HG03342 (cell line): ENCODE measurements at regions not wholly inside any gene's neighbourhood (a gene's known extent, or its start where the extent isn't known, plus 50 kb on each side); places are given as distances from the start of the nearest gene placed in this dataset.

Source experiments
- ATAC-seq: cut with Tn5 transposase; IDR thresholded peaks from one replicate; pipeline ENCODE4 v1.9.1; 2021; ENCODE audit warnings: mild to moderate bottlenecking, moderate library complexity; ENCODE audit not compliant: unreplicated experiment

DNA sequence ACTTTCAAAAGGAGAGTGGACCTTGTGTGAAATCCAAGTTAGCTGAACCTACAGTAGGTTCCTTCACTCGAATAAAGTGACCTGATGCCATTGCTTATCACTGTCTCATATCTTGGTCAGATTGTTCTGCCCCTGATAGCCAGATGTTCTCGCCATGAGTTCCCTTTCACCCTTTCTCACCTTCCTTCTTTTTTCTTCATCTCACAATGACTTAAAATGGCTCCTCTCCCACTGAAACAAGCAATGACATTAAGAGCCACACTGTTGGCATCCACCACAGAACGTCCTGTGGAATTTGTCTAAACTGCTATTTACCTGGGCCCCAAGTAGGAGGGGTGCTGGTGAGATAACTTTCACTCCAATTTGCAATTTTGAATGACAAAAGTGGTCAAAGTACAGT lies 227.6 kb upstream of the PPP1R2C start:
- no peak for ATAC-seq

DNA sequence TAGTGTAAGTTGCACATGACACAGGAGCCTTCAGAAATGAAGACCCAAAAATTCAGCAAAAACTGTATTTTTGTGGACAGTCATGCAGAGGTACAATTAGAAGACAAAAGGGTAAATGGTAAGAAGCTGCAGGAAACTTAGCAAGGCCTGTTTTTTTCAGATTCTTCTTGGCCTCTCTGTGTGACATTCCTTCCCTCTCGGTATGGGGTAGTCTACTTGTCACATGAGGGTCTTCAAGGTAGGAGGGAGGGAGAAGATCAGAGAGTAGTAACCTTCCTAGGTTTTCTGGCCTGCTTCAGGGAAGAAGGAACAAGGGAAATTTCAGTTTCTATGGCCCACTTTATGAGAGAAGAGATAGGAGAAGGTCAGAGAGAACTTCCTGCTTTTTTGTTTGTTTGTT lies 230.4 kb upstream of the PPP1R2C start:
- no peak for ATAC-seq

DNA sequence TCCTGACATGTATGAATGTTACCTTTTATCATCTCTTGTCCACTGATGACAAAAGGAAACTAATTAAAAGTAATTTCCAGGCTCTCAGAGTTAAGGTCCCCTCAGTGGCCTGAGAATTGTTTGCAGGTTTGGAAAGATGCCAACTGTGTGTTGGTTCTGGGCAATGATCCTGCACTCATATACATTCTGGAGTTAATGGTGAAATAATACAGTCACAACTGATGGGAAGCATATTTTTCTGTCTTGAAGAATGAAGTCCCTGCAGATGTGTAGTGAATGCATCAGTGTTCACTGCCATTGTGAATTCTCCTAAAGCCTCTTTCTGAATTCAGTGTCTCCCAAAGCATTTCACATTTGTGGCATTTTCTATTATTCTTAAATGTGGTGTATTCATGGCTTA lies 238.1 kb upstream of the PPP1R2C start:
- no peak for ATAC-seq

DNA sequence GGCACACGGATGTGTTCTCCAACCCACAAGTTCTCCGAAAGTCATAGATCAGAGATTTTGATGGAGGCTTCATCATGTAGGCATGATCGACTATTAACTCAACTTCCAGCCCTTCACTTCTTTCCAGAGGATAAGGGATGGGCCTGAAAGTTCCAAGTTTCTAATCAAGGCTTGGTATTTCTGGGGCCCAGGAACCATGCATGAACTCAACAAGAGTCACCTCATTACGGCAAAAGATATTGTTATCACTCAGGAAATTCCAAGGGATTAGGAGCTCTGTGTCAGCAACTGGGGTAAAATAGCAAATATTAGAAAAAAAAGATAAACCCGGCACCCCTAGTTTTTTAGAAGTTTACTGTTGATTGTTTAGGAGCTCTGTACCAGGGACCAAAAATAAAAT lies 240.1 kb upstream of the PPP1R2C start:
- no peak for ATAC-seq

DNA sequence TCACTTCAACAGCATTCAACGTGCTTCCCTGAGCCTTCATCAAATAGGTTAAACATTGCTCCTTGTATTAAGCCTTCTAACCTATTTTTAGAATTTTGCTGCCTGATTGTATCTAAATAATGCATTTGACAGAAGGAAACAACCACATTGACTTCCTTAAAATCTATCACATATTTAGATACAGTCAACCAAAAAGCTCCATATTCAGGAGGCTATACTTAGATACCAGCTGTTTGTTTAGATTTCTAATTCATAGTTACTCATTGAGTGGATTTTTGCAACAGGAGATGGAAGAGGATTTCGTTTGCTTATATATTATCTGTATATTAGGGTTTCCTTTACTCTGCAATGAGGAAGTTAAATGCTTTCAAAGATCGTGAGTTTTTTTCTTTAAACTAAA lies 241.1 kb upstream of the PPP1R2C start:
- no peak for ATAC-seq

DNA sequence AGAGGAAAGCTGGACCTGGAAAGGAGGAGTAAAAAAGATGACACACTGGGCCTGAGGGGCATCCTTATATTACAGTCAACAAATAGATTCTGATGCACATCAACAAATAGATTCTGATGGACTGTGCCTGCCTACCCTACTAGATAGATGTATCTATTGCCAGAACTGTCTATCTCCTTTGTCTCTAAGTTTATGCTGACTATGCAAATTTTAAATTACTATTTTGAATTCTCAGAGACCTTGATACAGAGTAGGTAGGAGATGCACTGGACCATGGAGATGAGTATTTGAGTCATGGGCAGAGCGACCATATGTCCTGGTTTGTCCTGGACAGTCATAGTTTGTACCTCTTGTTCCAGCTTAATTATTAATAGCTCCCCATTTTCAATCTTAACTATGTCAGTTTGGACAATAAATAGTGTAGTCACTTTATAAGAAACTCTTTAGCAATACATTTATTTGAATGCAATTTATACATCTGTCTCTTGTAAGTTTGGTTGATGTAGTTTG lies 247.9 kb upstream of the PPP1R2C start:
- no peak for ATAC-seq

DNA sequence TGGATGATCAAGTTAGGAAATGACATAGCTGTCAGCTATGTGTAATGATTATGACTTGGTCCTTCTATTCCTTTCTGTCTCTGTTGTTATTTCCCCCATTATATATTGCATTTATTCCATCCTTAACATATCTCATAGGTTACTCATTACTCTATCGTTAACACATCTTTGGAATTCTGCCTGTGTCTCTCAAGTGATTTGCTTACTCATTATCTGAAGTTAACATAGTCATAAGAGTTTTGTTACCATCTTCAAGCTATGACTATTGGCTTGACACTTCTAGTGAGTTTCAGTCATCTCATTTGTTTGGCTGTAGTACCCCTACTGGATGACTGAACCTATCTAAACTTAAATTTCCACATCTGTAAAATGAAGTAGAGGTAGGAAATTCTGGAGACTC lies 286.1 kb upstream of the PPP1R2C start:
- ATAC-seq: no peak

DNA sequence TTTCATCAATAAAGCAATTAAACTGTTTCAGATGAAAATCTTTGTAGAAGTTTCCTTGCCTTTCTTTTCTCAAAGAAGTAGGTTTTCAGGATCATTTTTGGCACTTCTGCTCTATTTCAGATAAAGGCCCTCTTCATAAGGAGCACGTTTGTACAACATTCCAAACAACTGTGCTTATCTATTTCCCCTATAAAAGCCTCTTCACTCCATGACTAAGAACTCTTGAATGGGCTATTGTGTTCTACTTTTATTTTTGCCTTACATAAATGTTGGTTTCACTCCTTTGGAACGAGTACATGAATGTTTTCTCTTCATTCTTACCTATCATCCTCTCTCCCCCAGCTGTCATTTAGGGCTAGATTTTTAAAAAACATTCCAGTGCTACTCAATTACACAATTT lies 288.0 kb upstream of the PPP1R2C start:
- no peak for ATAC-seq

DNA sequence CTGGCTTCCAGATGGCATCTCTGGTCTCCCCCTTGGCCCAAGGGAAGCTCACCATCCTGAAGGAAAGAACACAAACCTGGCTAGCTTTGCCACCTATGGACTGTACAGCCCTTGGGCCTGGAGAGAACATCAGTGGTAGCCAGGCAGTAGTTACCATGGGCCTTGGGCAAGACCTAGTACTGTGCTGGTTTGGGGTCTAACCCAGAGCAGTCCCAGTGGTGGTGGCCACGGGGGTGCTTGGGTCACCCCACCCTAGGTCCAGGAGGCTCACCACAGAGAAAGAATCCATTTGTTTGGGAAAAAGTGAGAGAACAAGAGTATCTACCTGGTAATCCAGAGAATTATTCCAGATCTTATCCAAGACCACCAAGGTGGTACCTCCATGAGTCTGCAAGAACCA lies 290.7 kb upstream of the PPP1R2C start:
- ATAC-seq: no peak

DNA sequence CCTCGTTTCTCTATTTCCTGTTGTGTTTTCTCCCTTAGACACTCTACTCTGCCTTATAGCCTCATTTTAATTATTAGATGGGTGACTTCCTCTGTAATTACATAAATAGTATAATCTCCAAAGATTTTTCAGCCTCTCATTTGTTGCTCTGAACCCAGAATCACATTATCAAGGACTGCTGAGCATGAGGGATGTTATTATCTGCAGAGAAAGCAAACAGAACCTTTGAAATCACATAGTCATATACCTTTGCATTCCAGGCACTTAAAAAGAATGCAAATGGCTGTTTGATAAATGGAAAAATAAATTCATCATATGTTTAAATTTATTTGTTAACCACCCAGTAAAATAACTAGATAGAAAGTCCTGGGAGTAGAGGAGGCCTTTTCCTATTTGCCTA lies 305.1 kb upstream of the PPP1R2C start:
- ATAC-seq: no peak

DNA sequence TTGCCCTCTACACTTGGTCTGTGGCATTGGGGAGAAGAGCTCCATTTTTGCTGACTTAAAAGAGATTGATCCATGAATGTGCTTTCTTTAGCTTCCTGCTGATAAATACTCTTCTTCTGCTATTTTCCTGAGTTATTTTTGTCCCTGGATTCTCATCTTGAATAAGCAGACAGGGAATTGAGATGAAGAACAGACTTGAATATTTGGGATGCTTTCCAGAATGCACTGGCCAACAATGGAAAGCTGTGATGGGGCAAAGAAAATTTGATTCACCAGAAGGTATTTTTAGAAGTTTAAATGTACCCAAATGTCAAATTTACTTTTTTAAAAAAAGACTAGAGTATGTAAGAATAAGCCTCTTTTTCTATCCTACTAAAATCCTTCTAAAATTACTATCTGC lies 309.9 kb upstream of the PPP1R2C start:
- no peak for ATAC-seq

DNA sequence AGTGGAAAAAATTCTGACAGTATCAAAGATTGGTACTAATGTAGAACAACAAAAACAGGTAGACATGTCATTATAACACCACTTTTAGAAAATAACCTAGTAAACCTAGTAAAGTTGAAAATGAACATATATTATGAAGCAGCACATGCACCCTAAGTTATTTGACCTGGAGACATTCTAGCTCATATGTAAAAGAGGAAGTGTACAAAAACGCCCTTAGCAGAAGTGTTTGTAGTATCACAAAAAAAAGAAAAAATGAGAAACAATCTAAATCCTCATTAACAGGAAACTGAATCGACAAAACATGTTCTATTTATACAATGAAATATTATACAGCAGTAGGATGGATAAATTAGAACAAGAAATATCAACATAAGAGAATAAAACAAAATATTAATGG lies 318.9 kb upstream of the PPP1R2C start:
- no peak for ATAC-seq

DNA sequence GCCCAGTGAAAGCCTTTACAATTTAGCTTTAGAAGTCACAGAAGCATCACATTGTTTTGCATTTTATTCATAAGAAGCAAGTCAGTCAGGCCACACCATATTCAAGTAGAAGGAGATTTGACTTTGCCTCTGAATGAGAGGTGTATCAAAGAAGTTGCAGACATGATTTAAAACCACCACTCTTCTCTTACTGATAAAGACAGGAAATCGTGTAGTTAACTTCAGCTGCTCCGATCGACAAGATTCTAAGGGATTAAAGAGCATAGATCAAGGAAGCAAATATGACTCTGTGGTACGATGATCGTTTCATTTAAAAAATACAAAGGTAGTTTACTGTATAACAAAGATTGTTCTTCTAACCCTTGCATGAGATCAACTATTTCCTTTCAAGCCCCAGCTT lies 328.0 kb upstream of the PPP1R2C start:
- no peak for ATAC-seq

DNA sequence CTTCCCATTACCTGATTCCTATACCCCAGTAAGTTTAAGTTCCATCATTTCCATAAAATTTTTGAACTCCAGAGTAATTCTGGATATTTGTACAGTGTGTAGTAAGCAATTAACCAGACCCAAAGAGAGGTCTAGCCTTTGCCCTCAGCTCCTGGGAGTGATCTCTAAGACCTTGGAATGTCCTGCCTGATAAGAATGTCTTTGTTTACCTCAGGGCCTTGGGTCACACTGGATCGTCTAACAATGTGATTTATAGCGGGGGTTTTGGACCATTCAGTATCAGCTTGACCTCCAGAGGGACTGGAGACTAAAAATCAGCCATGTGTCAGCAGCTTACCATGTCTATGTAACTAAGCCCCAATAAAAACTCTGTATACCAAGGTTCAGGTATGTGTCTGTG lies 330.9 kb upstream of the PPP1R2C start:
- no peak for ATAC-seq

DNA sequence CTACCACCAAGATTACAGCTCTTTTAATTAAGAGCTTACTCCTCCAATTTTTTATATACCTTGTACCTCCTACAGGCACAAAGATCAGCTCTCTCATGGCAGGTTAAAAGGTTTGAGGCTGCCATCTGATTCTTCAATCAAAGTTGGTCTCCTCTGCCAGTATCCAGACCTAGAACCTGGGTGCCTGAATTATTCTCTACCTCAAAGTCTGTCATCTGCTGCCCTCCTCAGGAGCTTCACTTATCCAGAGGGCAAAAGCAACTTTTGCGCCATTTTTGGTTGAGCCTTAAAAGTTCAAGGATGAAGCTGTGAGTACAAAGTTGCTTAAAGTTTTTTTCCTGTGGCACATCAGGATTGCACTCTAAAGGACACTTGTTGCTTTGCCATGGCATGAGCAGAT lies 343.7 kb upstream of the PPP1R2C start:
- no peak for ATAC-seq

DNA sequence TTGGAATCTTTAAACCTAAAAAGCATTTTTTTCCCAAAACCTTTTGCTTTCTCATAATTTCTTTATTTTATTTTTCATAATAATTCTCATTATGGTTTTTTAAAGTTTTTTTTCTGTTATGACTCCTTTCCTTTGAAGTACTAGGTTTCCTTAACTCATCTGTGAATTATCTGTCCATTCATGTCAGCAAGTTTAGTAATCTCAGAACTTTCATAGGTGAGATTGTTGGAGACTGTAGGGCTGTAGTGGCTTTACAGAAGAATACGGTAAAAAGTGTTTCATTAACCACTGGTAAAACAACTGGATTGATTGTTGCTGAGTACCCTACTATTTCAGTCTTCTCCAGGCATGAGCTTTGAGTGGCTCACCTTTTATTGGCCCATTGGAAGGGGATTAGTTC lies 361.7 kb upstream of the PPP1R2C start:
- no peak for ATAC-seq

DNA sequence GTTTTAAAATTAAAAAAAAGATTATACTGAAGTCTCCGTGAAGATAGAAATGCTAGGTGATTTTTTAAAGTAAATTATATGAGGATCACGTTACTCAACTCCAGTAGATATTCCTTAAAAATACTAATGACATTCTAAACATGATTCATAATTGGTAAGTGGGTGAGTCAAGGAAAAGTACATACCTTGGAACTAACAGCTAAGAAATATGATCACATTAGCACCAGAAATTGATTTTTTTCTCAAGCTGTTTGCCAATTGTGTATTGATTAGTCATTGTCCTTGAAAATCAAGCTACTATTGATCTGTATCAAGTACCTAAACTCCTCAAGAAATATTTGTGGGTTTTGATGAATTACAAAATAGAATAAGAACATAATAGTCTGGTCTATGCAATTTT lies 362.6 kb upstream of the PPP1R2C start:
- no peak for ATAC-seq

DNA sequence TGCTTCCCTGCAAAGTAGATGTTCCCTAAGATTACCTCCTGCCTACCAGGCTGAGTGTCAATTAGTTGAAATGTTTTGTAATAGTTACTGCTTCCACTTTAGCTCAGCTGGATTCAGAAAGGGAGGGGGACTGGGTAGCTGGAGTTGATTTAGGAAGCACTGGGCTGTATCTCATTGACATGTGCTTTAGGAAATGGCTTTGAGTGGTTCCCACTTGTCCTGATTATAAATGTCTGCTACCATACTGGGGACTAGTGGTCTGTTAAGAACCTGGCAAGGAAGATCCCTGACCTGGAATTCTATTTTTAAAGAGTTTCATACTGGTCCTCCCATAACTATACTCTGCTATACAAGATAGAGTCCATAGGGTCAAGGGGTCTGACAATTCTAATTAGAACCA lies 363.9 kb upstream of the PPP1R2C start:
- no peak for ATAC-seq

DNA sequence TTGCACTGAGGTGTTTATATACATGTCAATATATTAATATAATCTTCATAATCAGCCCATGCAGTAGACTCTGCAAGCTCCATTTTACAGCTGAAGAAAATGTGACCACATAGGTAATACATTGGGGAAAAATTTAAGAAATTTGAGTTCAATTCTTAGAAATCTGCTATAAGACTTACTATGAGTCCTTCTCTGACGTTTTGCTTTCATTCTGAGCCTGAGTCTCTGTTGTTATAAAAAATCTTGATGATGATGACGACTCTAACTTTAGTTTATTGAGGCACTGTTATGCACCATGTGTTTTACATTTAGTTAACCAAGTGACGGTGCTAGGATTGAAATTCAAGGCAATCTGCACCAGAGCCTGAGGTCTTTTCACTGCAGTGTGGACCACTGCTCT lies 370.3 kb upstream of the PPP1R2C start:
- no peak for ATAC-seq

DNA sequence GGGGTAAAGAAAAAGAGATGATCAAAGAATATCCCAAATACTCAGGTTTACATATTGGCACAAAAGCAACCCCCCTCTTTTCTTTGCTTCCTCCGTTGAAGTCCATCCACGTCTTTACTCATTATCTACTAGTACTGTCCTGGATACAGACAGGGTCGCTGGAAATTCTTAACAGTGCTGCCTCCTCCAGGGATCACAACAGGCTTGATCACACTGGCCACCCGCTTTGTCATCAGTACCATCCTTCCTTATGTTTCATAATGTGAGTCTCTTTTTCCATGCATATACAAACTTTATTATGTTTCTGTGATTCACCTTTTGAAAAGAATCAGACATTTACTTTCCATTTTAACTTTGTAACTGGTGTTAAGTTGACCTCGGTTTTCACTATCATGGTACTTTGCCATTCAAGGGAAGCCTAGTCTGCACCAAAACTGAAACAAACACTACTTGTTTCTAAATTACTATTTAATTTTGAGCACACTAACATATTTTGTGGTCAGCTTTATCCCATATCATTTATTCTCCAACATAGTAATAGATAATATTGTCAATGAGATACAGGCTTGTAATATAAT lies 387.5 kb upstream of the PPP1R2C start:
- ATAC-seq: no peak

DNA sequence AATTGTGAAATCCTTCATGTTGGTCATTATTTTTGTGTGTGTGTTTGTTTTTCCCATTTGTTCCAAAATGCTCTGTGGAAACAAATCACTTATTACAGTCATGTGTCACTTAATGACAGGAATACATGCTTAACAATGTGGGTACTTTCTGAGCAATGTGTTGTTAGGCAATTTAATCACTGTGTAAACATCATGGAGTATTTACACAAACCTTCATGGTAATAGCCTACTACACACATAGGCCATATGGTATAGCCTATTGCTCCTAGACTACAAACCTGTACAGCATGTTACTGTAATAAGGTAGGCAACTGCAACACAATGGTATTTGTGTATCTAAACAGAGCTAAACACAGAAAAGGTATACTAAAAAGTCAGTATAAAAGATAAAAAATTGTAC lies 388.9 kb upstream of the PPP1R2C start:
- no peak for ATAC-seq

DNA sequence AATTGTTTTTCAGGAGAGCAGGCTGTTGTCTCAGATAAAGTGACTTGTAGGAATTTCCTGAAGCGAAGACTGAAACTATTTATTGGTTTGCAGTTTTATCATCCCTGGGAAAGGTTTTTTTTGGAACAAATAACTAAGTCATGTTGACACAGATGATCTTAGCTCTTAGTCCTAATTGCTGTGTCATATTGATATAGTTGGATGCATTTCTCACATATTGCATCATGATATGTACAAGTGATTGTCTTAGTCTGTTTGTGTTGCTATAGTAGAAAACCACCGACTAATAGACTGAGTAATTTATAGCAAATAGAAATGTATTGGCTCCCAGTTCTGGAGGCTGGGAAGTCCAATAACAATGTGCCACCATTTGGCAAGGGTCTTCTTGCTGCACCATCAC lies 397.5 kb upstream of the PPP1R2C start:
- ATAC-seq: no peak

DNA sequence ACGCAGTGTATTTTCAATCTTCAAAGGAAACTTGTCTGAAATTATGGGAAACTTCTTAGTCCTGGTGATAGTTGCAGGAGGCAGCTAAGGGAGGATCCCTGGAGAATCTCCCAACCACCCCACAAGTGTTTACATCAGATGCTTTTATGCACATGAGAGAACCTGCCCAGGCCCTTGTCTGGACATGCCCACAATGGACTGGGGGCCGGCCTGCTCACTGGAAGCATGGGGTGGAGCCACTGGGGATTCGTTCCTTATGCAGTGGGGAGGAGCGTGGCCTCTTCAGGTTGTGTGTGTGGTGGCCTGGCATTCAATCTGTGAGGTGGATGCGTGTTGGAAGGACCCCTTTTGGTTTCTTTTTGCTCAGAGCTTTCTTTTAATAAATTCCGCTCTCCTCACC lies 398.7 kb upstream of the PPP1R2C start:
- no peak for ATAC-seq

DNA sequence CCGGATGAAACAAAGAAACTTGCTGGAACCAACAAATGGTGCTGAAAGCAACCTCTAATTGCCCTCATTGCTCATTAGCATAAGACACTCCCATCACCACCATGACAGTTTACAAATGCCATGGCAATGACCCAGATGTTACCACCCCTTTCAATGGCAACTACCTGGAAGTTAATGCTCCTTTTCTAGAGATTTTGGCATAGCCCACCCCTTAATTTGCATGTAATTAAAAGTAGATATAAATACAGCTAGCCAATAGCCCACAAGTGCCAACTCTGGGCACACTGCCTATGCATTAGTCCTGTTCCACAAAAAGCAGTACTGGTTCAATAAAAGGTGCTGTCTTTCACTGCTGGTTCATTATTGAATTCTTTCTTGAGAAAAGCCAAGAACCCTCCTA lies 410.3 kb upstream of the PPP1R2C start:
- no peak for ATAC-seq
